Islet precursor cell (in vitro differentiated cells): ENCODE measurements at regions not wholly inside any gene's neighbourhood (a gene's known extent, or its start where the extent isn't known, plus 50 kb on each side); places are given as distances from the start of the nearest gene placed in this dataset.
A peak's percentile ranks its signal among the peaks of the same experiment; 100 is the strongest.
"Not testable (repeated sequence)": the region's sequence is repeated elsewhere in the genome, so short reads cannot be mapped to it uniquely, and the experiment has no call there.

Experiments
- DNase-seq: peaks from one replicate; pipeline ENCODE4 v3.0.0-alpha.2; 2018

DNA sequence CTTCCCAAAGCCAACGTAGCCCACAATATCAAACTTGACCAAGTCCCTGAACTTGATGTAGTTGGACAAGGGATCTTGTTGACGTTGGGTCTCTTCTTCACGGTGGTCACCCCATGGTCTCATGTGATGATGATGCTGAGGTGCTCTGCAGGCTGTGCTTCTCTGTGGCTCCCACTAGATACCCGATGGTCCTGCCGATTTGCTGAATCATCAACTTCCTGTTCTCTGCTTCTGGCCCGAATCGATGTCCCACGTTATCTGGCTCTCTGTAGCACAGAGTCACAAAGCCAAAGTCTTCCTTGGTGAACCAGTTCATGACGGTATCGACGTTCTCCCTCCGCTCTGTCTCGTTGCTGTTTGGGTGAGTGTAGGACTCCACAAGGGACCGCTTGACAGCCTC, 201.0 kb downstream of the ADRA2C start:
- not testable (repeated sequence) for DNase-seq

DNA sequence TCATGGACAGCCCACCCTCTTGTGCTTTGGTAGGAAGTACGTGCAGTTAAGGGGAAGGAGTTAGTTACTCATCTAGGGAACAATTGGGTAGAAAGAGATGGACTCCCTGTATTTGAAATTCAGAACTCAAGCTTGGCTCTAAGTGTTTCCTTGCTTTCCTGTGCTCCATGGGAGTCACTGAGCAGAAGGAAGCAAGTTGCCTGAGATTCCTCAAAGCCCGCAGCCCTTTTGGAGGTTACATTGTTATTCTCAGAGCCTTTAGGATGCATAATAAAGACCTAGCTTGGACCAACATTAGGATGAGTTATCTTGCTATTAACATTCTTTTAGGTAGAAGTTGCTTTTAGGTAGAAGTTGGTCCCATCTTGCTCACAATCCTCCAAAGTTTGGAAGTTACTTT, 206.4 kb downstream of the ADRA2C start:
- DNase-seq = not testable (repeated sequence)

DNA sequence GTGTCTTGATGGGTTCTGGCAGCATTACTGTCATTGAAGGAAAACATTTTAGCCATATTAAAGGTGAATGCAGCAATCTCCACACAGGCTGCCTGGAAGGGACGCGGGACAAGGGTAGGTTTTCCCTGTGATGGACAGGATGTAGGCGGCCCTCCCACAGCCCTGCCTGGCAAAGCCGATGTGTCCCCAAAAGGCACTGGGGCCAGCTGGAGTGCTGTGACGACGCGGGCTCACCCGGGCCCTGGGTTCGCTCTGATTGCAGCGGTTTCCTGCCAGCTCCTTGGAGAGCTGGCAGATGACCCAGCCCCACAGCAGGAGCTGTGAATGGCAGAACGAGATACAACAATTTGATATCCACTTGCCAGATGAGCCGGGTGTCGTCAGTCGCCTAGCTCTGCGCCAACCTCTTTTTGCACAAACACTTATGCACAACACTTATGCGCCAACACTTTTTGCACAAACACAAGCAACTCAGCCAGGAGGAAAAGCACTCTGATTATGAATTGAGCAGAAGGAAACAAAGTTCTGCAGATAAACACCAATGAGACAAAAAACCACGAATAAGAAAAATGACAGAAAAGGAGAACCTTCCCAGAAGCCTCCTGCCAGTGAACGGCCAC, 207.5 kb downstream of the ADRA2C start:
- not testable (repeated sequence) for DNase-seq

- not testable (repeated sequence) for DNase-seq
These were observed 217.4 kb downstream of the ADRA2C start for GRCh38 chr4:3983518-3984125.

DNA sequence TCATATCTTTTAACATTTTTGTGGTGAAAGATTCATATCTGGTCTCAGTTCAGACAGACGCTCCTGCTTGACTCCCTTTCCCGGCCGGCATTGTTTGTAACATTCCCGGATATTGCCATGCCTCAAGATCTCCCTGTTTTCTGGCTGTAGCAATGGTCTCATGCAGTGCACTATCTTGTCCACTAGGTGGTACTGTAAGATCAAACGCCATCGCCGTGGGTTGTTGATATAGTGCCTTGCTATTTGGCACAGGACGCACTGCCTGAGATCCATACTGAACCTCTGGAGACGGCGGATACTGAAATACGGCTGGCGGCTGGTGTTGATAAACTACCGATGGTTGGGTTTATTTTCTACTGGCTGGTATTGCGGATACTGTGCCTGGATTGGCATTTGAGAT, 218.6 kb downstream of the ADRA2C start:
- not testable (repeated sequence) for DNase-seq

DNA sequence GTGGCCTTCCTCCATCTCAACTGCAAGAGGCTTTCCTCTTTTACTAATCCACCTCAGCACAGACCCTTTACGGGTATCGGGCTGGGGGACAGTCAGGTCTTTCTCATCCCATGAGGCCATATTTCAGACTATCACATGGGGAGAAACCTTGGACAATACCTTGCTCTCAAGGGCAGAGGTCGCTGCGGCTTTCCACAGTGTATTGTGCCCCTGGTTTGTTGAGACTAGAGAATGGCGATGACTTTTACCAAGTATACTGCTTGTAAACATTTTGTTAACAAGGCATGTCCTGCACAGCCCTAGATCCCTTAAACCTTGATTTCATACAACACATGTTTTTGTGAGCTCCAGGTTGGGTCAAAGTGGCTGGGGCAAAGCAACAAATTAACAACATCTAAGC, 220.2 kb downstream of the ADRA2C start:
- DNase-seq = not testable (repeated sequence)

DNA sequence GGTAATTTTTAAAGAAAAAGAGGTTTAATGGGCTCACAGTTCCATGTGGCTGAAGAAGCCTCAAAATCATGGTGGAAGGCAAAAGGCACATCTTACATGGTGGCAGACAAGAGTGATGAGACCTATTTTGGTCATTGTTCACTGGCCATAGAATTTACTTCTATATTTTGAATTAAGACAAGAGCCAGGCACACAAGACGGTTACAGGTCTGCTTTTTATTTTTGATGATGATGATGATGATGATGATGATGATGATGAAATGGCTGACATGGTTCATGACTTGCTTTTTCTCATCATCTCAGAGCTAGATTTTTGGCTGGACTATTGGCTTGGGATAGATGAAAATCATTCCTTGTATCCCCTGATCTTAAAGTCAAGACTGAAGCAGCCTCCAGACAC, 229.3 kb downstream of the OTOP1 start:
- DNase-seq = not testable (repeated sequence)

DNA sequence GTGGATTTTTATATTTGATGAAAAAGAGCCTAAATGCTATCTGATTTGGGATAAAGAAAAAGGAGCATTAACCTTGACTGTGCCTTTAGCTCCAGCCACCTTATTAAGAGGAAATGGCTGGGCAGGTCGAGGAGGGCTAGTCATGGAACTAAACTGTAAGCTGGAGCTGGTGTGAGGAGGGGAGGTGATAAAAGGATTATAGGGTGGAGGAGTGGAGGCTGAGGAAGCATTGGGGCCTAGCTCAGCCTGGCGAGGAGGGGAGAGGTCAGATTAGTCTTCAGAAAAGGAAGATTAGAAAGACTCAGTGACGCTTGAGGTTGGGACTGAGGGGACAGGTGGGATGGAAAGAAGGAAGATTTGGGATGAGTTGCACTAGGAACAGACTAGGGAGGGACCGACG, 222.7 kb downstream of the OTOP1 start:
- DNase-seq = not testable (repeated sequence)

DNA sequence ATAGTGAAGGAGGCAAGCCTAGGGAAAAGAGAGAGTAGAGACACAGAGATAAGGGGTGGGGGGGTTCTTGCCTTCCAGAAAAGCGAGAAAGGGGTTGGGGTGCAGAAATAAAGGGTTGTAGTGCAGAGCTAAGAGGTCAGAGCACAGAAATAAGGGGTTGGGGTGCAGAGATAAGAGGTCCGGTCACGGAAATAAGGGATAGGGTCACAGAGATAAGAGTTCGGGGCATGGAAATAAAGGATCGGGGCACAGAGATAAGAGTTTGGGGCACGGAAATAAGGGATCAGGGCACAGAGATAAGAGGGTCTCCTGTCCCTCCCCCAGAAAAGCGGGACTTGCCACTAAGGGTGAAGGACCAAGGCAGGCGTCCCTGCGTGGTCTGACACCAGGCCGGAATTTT, 222.0 kb downstream of the OTOP1 start:
- DNase-seq = not testable (repeated sequence)

DNA sequence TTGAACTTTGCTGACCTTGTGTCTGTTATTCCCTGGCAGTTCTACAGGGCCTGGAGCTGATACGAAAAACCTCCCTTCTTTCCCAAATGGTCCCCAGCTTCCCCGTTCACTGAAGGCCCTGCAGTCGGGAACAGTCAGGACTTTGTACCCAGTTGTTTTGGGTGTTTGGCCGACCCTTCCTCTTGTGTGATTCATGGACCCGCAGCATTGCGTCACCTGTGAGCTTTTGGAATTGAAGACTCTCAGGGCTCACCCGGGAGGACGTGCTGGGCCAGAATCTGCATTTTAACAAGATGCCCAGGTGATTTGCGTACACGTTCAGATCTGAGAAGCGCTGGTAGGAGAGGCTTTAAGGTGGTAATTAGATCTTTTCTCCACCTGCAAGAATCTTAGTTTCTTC, 220.4 kb downstream of the OTOP1 start:
- not testable (repeated sequence) for DNase-seq

DNA sequence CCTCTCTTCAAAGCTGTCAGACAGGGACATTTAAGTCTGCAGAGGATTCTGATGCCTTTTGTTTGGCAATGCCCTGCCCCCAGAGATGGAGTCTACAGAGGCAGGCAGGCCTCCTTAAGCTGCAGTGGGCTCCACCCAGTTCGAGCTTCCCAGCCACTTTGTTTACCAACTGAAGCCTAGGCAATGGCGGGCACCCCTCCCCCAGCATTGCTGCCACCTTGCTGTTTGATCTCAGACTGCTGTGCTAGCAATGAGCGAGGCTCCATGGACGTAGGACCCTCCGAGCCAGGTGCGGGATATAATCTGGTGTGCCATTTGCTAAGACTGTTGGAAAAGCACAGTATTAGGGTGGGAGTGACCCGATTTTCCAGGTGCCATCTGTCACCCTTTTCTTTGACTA, 207.7 kb downstream of the OTOP1 start:
- not testable (repeated sequence) for DNase-seq

DNA sequence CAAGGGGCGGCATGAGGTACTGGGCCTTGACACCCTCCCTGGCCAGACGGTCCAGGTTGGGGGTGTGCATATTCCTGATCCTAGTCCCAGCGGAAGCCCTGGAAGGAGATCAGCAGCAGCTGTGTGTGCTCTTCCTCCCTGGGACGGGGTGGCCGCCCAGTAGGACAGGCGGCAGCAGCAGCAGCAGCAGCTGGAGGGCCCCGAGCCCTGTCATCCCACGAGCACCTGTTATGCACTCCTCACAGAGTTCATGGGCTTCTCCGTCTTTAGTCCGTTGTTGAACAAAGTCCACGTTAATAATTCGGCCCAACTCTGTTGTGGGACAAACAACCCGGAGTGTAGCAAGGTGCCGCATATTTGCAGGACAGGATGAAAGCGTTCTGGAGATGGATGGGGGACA, 205.6 kb downstream of the OTOP1 start:
- DNase-seq = not testable (repeated sequence)

DNA sequence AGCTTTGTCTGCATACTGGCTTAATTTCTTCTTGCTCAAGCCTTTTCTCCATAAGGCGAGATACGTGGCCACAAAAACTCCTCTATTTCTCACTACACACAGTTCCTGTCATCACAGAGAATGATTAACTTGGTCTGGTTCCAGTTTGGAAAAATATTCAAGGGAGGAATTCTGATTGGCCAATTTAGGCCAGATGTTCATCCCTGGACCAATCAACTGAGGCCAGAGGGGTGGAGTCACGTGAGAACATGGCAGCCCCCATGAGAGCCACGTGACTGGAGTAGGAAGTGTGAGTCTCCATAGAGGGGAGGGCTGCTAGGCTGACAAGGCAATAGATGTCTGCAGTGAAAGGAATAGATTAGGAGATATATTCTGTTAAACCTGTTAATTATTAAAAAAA, 200.0 kb downstream of the OTOP1 start:
- not testable (repeated sequence) for DNase-seq

- DNase-seq = not testable (repeated sequence)
These were observed 198.0 kb downstream of the OTOP1 start for GRCh38 chr4:4028752-4029151.

GRCh38 chr4:4030509-4030908, 196.2 kb downstream of the OTOP1 start:
- not testable (repeated sequence) for DNase-seq

- peak; percentile 56 for DNase-seq
These were observed 195.1 kb downstream of the OTOP1 start for GRCh38 chr4:4031446-4032135.

DNA sequence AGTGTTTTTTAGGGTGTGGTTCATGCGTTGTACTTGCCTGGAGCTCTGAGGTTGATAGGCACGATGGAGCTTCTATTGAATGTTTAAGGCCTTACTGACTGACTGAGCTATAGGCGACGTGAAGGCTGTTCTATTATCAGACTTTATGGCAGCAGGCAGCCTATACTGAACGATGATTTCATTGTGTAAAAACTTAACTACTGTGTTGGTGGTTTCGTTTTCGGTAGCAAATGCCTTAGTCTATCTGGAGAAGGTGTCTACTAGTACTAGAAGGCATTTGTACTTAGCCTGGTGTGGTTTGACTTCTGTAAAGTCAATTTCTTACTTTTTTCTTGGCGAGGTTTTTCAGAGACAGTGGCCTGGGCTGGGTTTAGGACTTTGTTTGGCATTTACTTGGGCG, 194.4 kb downstream of the OTOP1 start:
- DNase-seq = not testable (repeated sequence)

DNA sequence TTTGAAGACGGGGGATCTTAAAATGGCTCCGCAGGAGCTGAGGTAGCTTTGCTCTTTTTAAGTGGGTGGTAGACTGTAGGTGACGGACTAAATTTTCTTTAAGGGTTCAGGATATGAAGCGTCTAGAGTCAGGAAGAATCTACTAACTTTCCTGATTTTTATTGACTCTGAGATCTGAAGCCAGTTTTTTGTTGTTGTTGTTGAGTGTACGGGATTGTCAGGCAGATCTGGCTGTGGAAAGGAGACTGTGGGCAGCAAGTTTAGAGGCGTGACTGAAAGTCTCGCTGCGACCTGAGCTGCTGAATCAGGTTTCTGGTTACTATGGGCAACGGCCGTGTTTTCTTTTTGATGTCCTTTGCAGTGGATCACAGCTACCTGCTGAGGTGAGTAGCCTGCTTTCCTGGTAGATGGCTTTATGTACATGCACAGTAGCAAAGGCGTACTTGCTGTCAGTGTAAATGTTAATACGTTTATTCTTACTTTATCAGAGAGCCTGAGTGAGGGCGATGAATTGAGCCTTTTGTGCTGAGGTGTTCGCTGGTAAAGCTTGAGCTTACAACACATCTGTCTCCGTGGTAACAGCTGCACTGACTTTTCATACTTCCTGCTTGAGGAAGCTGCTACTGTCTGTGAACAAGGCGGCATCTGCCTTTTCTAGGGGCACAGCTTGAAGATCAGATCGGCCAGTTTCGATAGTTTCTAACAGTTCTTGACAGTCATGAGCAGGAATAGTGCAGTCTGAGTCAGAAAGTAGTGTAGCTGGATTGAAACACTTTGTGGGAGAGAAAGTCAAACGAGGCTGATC, 193.7 kb downstream of the OTOP1 start:
- DNase-seq = not testable (repeated sequence)

- not testable (repeated sequence) for DNase-seq
These were observed 189.2 kb downstream of the OTOP1 start for GRCh38 chr4:4037399-4038138.

- peak; percentile 70 for DNase-seq
These were observed 180.9 kb downstream of the OTOP1 start for GRCh38 chr4:4045823-4046222.

DNA sequence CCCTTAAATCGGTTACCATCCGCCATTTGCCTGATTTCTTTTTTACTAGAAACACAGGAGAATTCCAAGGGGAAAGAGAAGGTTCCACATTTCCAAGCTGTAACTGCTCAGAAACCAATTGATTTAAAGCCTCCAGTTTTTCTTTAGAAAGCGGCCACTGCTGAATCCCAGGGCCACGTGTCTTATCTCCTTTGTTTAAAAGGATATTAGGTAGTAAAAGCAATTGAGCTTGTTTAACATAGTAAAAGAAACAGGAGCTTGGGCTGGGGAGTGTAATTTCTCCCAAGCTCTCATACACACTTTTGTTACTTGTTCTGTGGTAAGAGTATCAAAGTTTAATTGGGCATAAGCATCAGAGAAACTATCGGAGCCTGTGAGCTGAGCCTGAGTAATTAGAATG, 180.0 kb downstream of the OTOP1 start:
- DNase-seq = not testable (repeated sequence)

DNA sequence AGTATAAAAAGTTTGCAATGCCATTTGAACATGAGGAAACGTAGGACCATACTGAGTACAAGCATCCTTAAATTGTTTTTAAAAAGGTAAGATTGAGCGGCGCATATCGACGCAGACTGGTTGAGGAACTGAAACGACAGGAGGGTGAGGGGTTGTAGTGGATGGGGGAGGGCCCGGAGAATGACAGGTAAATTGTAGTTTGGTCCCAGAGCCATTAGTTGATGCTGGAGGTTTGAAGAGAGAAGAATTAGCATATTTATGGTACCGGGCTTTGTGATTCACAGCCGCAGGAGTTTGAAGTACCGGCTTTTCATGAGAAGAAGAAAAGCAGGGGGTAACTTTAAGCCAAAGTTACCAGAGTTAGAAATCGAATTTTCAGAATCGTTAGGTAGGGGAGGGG, 179.5 kb downstream of the OTOP1 start:
- peak; percentile 60 for DNase-seq

DNA sequence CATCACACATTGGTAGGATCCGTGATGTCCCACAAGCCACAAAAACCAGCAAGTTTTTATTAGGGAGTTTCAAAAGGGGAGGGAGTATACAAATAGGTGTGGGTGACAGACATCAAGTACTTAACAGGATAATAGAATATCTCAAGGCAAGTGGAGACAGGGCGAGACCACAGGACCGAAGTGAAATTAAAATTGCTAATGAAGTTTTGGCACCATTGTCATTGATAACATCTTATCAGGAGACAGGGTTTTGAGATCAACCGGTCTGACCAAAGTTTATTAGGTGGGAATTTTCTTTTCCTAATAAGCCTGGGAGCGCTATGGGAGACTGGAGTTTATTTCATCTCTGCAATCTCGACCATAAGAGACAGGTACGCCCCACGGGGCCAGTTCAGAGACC, 178.5 kb downstream of the OTOP1 start:
- DNase-seq = not testable (repeated sequence)
